AG09309 (cell line): ENCODE measurements at regions not wholly inside any gene's neighbourhood (a gene's known extent, or its start where the extent isn't known, plus 50 kb on each side); places are given as distances from the start of the nearest gene placed in this dataset.

Experiments used
- DNase-seq: peaks from one replicate; pipeline ENCODE4 v3.0.0-alpha.2; 2010; ENCODE audit warnings: low read depth
- H3K4me3 ChIP-seq: 2 replicates; pipeline ENCODE4 v1.5.1; 2011; ENCODE audit warnings: mild to moderate bottlenecking, low read depth, low read length, moderate library complexity; ENCODE audit not compliant: control insufficient read depth
- TF ChIP-seq, protein P1 (sequence below): IDR thresholded peaks from 2 replicates; pipeline ENCODE4 v1.5.1; 2011; ENCODE audit warnings: mild to moderate bottlenecking, low read depth, low read length, inconsistent platforms; ENCODE audit not compliant: insufficient read depth, control insufficient read depth; ENCODE audit errors: missing control alignments

DNA sequence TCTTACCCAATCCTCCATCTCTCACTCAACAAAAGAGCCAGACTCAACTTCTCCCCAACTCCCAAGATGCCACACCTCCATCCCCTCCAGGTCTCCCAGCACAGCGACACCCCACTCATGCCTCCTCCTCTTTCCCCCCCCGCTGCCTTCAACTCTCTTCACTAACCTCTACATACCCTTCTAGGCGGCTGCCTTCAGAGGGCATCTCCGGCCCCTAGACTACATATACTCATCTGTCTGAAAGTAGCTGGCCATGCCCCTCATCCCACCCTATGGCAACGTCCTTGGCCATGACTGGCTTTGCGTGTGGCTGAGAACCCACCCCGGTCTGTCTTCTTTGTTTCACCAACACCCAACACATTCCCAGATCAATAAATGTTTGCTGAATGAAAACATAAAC is 81.7 kb upstream of the TMEM45B start:
- no peak for DNase-seq
- no peak overlapping the region for H3K4me3 ChIP-seq
- TF ChIP-seq, protein P1, sequence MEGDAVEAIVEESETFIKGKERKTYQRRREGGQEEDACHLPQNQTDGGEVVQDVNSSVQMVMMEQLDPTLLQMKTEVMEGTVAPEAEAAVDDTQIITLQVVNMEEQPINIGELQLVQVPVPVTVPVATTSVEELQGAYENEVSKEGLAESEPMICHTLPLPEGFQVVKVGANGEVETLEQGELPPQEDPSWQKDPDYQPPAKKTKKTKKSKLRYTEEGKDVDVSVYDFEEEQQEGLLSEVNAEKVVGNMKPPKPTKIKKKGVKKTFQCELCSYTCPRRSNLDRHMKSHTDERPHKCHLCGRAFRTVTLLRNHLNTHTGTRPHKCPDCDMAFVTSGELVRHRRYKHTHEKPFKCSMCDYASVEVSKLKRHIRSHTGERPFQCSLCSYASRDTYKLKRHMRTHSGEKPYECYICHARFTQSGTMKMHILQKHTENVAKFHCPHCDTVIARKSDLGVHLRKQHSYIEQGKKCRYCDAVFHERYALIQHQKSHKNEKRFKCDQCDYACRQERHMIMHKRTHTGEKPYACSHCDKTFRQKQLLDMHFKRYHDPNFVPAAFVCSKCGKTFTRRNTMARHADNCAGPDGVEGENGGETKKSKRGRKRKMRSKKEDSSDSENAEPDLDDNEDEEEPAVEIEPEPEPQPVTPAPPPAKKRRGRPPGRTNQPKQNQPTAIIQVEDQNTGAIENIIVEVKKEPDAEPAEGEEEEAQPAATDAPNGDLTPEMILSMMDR = no peak

DNA sequence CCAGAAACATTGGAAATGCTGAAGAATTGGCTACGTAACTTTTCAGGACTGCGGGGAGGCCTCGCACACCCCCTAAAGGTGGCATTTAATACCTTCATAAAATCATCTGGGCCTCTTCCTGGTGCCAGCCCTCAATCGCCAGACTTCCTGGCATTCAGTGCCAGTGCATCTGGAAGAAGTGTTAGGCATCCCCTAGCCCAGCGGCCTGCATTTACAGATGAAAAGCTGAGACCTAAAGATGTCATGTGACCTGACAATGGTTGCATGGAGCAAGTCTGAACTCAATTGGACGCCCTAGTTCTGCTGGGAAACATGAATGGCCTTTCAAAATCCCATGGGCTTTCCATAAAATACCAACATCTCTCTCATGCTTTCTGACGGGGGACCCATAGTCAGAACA is 81.0 kb upstream of the TMEM45B start:
- TF ChIP-seq, protein P1 = no peak
- H3K4me3 ChIP-seq = no peak overlapping the region
- no peak for DNase-seq

DNA sequence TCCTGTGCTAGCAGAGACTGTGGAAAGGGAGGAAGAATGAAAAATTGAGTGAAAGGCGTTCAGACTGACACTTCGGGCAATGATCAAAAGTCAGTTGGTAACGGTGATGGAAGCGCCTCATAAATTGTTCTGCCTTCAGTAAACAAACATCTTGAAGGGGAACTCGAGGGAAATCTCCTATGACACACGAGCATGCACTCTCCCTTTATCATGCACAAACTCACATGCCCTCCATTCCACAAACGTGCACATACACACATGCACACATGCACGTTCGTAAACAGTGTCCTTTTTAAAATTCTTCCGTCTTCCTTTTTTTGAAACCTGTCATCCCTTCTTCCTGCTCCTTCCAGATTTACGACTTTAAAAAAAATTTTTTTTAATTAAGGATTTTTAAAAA is 77.8 kb upstream of the TMEM45B start:
- DNase-seq = no peak
- TF ChIP-seq, protein P1 = no peak
- no peak overlapping the region for H3K4me3 ChIP-seq

DNA sequence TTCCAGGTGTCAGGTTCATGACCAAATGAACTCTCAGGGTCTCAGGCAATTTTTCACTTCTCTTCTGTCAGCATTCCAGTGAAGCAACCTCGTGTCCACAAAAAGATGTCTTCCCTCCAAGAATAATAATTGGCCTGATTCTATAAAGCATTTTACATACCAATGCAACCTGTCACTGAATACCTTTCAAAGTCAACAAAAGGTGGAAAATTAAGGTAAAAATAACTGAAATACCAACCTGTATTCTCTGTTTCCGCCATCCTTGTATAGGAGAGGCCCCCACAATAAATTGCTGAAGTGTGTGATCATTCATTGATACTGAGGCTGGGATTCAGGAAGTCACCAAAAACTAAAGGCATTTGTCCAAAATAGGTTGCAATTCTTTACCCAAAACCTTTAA is 77.4 kb upstream of the TMEM45B start:
- H3K4me3 ChIP-seq = no peak overlapping the region
- no peak for DNase-seq
- TF ChIP-seq, protein P1 = no peak

DNA sequence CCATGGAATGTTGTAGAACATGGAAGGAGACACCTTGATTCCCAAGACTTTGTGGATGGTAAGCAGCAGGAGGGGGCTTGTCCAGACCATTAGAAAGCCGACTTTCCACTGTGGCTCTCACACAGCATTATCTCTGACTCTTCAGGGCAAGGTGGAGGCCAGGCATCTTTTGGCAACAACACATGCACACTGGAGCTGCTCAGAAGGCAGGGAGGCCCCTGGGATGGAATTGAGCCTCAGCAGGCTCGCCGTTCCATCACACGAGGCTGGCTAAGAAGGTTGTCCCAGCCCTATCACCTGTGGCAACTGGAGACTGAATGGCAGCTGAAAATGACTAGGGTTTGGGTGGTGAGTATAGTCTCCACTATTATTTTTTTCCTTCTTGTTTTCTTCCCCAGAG is 76.3 kb upstream of the TMEM45B start:
- DNase-seq = no peak
- H3K4me3 ChIP-seq = no peak overlapping the region
- TF ChIP-seq, protein P1 = no peak

DNA sequence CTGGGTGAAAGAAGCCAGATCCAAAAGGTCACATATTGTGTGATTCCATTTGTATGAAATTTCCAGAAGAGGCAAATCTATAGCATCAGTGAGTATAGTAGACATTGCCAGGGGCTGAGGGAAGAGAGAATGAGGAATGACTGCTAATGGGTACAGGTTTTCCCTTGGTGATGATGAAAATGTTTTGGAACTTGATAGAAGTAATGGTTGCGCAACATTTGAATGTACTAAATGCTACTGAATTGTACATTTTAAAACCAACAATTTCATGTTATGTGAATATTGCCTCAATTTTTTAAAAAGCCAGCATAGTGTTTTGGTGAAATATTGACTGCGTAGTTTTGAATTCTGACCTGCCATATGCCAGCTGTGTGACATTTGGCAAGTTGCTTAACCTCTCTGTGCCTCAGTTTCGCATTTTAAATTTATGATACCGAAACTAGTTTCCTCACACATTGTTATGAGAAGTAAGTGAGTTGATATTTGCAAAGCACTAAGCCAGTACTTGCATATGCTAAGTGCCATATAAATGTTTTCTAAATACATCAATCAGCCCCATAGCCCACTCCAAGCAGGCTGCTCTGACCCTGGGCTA is 75.4 kb upstream of the TMEM45B start:
- DNase-seq = no peak
- TF ChIP-seq, protein P1 = no peak
- no peak overlapping the region for H3K4me3 ChIP-seq
